GM18507 (cell line): ENCODE measurements at regions not wholly inside any gene's neighbourhood (a gene's known extent, or its start where the extent isn't known, plus 50 kb on each side); places are given as distances from the start of the nearest gene placed in this dataset.

ENCODE experiments used
- DNase-seq: peaks from one replicate; pipeline ENCODE4 v3.0.0; 2011; ENCODE audit warnings: low read depth; ENCODE audit not compliant: insufficient read length; ENCODE audit errors: extremely low spot score
- FAIRE-seq: peaks from 2 replicates; lab custom pipeline; 2011; peaks lifted over from hg19 to GRCh38; lab: Jason Lieb, UNC

- no peak for DNase-seq
- no peak for FAIRE-seq
Observed at GRCh38 chr19:46967578-46968032, 52.0 kb upstream of the NPAS1 start.
